PC-9 (cell line): ENCODE measurements at regions not wholly inside any gene's neighbourhood (a gene's known extent, or its start where the extent isn't known, plus 50 kb on each side); places are given as distances from the start of the nearest gene placed in this dataset.

Experiments
- BruUV-seq: library from RNA; stranded (reverse); fragments of 400-500 nt; replicated peaks from 2 replicates; lab custom pipeline; 2021; lab: Mats Ljungman, UMichigan
- CTCF ChIA-PET: fragments of 300-600 bp; sonication (Branson Sonifier 250); formaldehyde crosslinking; loops from one replicate; lab custom pipeline; 2022; ENCODE audit warnings: antibody characterized with exemption; lab: Charles Lee
- POLR2A ChIA-PET: fragments of 300-600 bp; sonication (Branson Sonifier 250); formaldehyde crosslinking; loops from one replicate; lab custom pipeline; 2022; ENCODE audit warnings: antibody characterized with exemption; ENCODE audit not compliant: unreplicated experiment; lab: Charles Lee
- DNase-seq, 2 experiments: peaks; one replicate each; pipeline versions ENCODE4 v3.0.0 to v3.0.0-alpha.2; 2015 to 2022; ENCODE audit warnings: mixed read lengths in 1 of 2
- H2AFZ ChIP-seq: fragments of 200-600 bp; sonication (generic); 2 replicates; pipeline ENCODE4 v1.8.1; 2017; ENCODE audit warnings: antibody characterized with exemption
- H3F3A ChIP-seq: fragments of 200-600 bp; sonication (generic); 2 replicates; pipeline ENCODE4 v1.8.1; 2017; ENCODE audit warnings: antibody characterized with exemption, mild to moderate bottlenecking, low read depth; ENCODE audit not compliant: insufficient read depth
- H3K27ac ChIP-seq: fragments of 200-600 bp; sonication (generic); 2 replicates; pipeline ENCODE4 v1.6.1; 2016; ENCODE audit warnings: mixed run types
- H3K27me3 ChIP-seq: fragments of 200-600 bp; sonication (generic); 2 replicates; pipeline ENCODE4 v1.6.1; 2016; ENCODE audit warnings: low read depth, mixed run types; ENCODE audit not compliant: insufficient read depth
- H3K36me3 ChIP-seq: fragments of 200-600 bp; sonication (generic); 2 replicates; pipeline ENCODE4 v1.6.1; 2016; ENCODE audit warnings: low read depth, mixed run types
- H3K4me1 ChIP-seq: fragments of 200-600 bp; sonication (generic); replicated peaks from 2 replicates; pipeline ENCODE4 v1.6.1; 2016; ENCODE audit warnings: mixed run types; ENCODE audit not compliant: insufficient read depth
- H3K4me2 ChIP-seq: fragments of 200-600 bp; sonication (generic); 2 replicates; pipeline ENCODE4 v1.6.1; 2017; ENCODE audit warnings: mixed run types
- H3K4me3 ChIP-seq: fragments of 200-600 bp; sonication (generic); 2 replicates; pipeline ENCODE4 v1.6.1; 2016; ENCODE audit warnings: mixed run types
- H3K79me2 ChIP-seq: fragments of 200-600 bp; sonication (generic); 2 replicates; pipeline ENCODE4 v1.6.1; 2017; ENCODE audit warnings: low read depth, mixed run types
- H3K9me2 ChIP-seq: fragments of 200-600 bp; sonication (generic); 2 replicates; pipeline ENCODE4 v1.8.1; 2017; ENCODE audit warnings: mild to moderate bottlenecking; ENCODE audit not compliant: insufficient read depth
- H3K9me3 ChIP-seq: fragments of 200-600 bp; sonication (generic); 2 replicates; pipeline ENCODE4 v1.8.1; 2016; ENCODE audit warnings: low read depth; ENCODE audit not compliant: insufficient read depth
- H4K20me1 ChIP-seq: fragments of 200-600 bp; sonication (generic); 2 replicates; pipeline ENCODE4 v1.8.1; 2017; ENCODE audit not compliant: insufficient read depth
- EZH2 ChIP-seq: fragments of 200-600 bp; sonication (generic); IDR thresholded peaks from 2 replicates; pipeline ENCODE4 v1.8.0; 2017; ENCODE audit warnings: antibody characterized with exemption, low read depth
- intact Hi-C: fragments of 100-400 bp; cut with micrococcal nuclease; formaldehyde crosslinking; loops from one replicate; pipeline ENCODE4 v1.10.0; 2022; ENCODE audit not compliant: unreplicated experiment
- TF ChIP-seq, protein P1 (sequence below): fragments of 200-600 bp; sonication (generic); conservative IDR thresholded peaks from 2 replicates; pipeline ENCODE4 v1.6.1; 2017; ENCODE audit warnings: mixed run types, antibody characterized with exemption, mild to moderate bottlenecking, moderate library complexity

GRCh38 chr1:244914761-244915160 lies 50.4 kb upstream of the HNRNPU start:
- POLR2A ChIA-PET: no interaction called here
- intact Hi-C loops: no loop called here
- no TSS peak for BruUV-seq

More at GRCh38 chr1:244914761-244915160, 50.4 kb upstream of the HNRNPU start:
- no peaks in the 10 kb centered on the region for H3K9me3 ChIP-seq
- no peaks in the 10 kb centered on the region for H3K4me1 ChIP-seq
- no peak overlapping the region for H2AFZ ChIP-seq
- no peaks in the 10 kb centered on the region for H3K9me2 ChIP-seq
- no peak overlapping the region for H3K4me2 ChIP-seq
- H3K27me3 ChIP-seq: 0 out of 2 replicates have a peak, but pooled peaks cover 5% of the 10 kb centered on the region
- no peak for TF ChIP-seq EZH2
- TF ChIP-seq, protein P1, sequence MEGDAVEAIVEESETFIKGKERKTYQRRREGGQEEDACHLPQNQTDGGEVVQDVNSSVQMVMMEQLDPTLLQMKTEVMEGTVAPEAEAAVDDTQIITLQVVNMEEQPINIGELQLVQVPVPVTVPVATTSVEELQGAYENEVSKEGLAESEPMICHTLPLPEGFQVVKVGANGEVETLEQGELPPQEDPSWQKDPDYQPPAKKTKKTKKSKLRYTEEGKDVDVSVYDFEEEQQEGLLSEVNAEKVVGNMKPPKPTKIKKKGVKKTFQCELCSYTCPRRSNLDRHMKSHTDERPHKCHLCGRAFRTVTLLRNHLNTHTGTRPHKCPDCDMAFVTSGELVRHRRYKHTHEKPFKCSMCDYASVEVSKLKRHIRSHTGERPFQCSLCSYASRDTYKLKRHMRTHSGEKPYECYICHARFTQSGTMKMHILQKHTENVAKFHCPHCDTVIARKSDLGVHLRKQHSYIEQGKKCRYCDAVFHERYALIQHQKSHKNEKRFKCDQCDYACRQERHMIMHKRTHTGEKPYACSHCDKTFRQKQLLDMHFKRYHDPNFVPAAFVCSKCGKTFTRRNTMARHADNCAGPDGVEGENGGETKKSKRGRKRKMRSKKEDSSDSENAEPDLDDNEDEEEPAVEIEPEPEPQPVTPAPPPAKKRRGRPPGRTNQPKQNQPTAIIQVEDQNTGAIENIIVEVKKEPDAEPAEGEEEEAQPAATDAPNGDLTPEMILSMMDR: no peak
- CTCF ChIA-PET: no interaction called here
- DNase-seq: no peak
- H3K36me3 ChIP-seq: no peaks in the 10 kb centered on the region
- H3K4me3 ChIP-seq: no peak overlapping the region
- no peaks in the 10 kb centered on the region for H4K20me1 ChIP-seq
- H3K79me2 ChIP-seq: no peaks in the 10 kb centered on the region
- no peaks in the 10 kb centered on the region for H3F3A ChIP-seq
- H3K27ac ChIP-seq: no peak overlapping the region
